Lower leg skin (tissue), 3 donors: ENCODE measurements at regions not wholly inside any gene's neighbourhood (a gene's known extent, or its start where the extent isn't known, plus 50 kb on each side); places are given as distances from the start of the nearest gene placed in this dataset.

Experiments used
- CTCF ChIP-seq, 3 donors: fragments of 450-650 bp; IDR thresholded peaks; one replicate each; pipeline ENCODE4 v1.5.1; 2016; ENCODE audit warnings: antibody characterized with exemption in 3 of 3, mild to moderate bottlenecking in 3 of 3, moderate library complexity in 2 of 3
- POLR2A ChIP-seq, 2 donors: fragments of 450-650 bp; IDR thresholded peaks; one replicate each; pipeline ENCODE4 v1.6.1; 2016 to 2017; ENCODE audit warnings: antibody characterized with exemption in 2 of 2, mild to moderate bottlenecking in 1 of 2, moderate library complexity in 1 of 2

DNA sequence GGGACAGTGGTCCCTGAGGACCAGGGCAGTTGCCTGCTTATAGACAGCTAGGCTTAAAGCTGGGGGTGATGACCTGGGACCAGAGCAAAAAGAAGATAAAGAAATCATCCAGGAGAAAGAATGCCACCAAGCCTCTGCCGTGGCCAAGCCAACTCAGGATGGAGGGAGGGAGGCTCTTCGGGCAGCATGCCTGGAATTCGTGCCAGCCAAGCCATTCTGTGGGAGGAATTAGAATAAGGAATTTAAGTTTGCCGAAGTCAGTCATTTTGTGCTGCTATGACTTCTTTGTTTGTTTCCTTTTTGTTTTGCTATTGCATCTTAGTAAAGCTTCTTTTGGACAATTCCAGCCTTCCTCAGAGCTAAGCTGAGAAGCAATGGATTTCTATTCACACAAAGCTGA lies 124.1 kb downstream of the EN1 start:
- TF ChIP-seq CTCF (IDR thresholded peaks at IDR 0.05), result no peak
- no peak for TF ChIP-seq POLR2A (IDR thresholded peaks at IDR 0.05)
